A673 (cell line): ENCODE measurements at regions not wholly inside any gene's neighbourhood (a gene's known extent, or its start where the extent isn't known, plus 50 kb on each side); places are given as distances from the start of the nearest gene placed in this dataset.

Source experiments
- BruUV-seq: library from RNA; stranded (reverse); fragments of 400-500 nt; replicated peaks from 2 replicates; lab custom pipeline; 2021; lab: Mats Ljungman, UMichigan
- CTCF ChIA-PET: fragments of 300-600 bp; sonication (Branson Sonifier 250); formaldehyde crosslinking; loops from one replicate; lab custom pipeline; 2022; ENCODE audit warnings: antibody characterized with exemption; lab: Charles Lee
- POLR2A ChIA-PET: fragments of 300-600 bp; sonication (Branson Sonifier 250); formaldehyde crosslinking; loops from one replicate; lab custom pipeline; 2022; ENCODE audit warnings: antibody characterized with exemption; ENCODE audit not compliant: low non-redundant PET; lab: Charles Lee
- DNase-seq: peaks from one replicate; pipeline ENCODE4 v3.0.0-alpha.2; 2015; ENCODE audit warnings: low spot score
- H3K27ac ChIP-seq: fragments of 200-600 bp; sonication (generic); 2 replicates; pipeline ENCODE4 v1.5.1; 2016; ENCODE audit warnings: mixed run types, low read depth, mild to moderate bottlenecking, mixed read lengths, antibody characterized with exemption, low read length; ENCODE audit not compliant: poor library complexity, severe bottlenecking
- H3K27me3 ChIP-seq: fragments of 200-600 bp; sonication (generic); replicated peaks from 2 replicates; pipeline ENCODE4 v1.6.1; 2017; ENCODE audit warnings: mixed run types, low read depth, mild to moderate bottlenecking, mixed read lengths, antibody characterized with exemption, low read length; ENCODE audit not compliant: insufficient read depth, poor library complexity
- H3K36me3 ChIP-seq: fragments of 200-600 bp; sonication (generic); 2 replicates; pipeline ENCODE4 v1.6.1; 2016; ENCODE audit warnings: mixed run types, mild to moderate bottlenecking, mixed read lengths, antibody characterized with exemption, low read length; ENCODE audit not compliant: insufficient read depth, poor library complexity, severe bottlenecking
- H3K4me1 ChIP-seq: fragments of 200-600 bp; sonication (generic); 2 replicates; pipeline ENCODE4 v1.6.1; 2017; ENCODE audit warnings: mixed run types, mild to moderate bottlenecking, mixed read lengths, antibody characterized with exemption, low read length; ENCODE audit not compliant: insufficient read depth, poor library complexity, severe bottlenecking
- H3K4me3 ChIP-seq: fragments of 200-600 bp; sonication (generic); 2 replicates; pipeline ENCODE4 v1.5.1; 2016; ENCODE audit warnings: low read depth, mixed run types, mild to moderate bottlenecking, mixed read lengths, low read length; ENCODE audit not compliant: poor library complexity, severe bottlenecking
- H3K9me3 ChIP-seq: fragments of 200-600 bp; sonication (generic); 2 replicates; pipeline ENCODE4 v1.6.1; 2016; ENCODE audit warnings: mixed run types, low read depth, mild to moderate bottlenecking, mixed read lengths, antibody characterized with exemption, low read length; ENCODE audit not compliant: poor library complexity, severe bottlenecking
- EZH2 ChIP-seq: fragments of 200-600 bp; sonication (generic); IDR thresholded peaks from 2 replicates; pipeline ENCODE4 v1.6.1; 2017; ENCODE audit warnings: borderline replicate concordance, low read depth, mild to moderate bottlenecking, mixed read lengths, antibody characterized with exemption, low read length; ENCODE audit not compliant: poor library complexity, severe bottlenecking
- intact Hi-C: fragments of 100-400 bp; cut with micrococcal nuclease; formaldehyde crosslinking; loops from one replicate; pipeline ENCODE4 v1.10.0; 2022; ENCODE audit not compliant: unreplicated experiment
- TF ChIP-seq, protein P1 (sequence below): fragments of 300-800, 200-600 bp; sonication (generic); conservative IDR thresholded peaks from 2 replicates; pipeline ENCODE4 v1.5.1; 2017; ENCODE audit warnings: low read depth, mild to moderate bottlenecking, antibody characterized with exemption, low read length, moderate library complexity, mixed read lengths

DNA sequence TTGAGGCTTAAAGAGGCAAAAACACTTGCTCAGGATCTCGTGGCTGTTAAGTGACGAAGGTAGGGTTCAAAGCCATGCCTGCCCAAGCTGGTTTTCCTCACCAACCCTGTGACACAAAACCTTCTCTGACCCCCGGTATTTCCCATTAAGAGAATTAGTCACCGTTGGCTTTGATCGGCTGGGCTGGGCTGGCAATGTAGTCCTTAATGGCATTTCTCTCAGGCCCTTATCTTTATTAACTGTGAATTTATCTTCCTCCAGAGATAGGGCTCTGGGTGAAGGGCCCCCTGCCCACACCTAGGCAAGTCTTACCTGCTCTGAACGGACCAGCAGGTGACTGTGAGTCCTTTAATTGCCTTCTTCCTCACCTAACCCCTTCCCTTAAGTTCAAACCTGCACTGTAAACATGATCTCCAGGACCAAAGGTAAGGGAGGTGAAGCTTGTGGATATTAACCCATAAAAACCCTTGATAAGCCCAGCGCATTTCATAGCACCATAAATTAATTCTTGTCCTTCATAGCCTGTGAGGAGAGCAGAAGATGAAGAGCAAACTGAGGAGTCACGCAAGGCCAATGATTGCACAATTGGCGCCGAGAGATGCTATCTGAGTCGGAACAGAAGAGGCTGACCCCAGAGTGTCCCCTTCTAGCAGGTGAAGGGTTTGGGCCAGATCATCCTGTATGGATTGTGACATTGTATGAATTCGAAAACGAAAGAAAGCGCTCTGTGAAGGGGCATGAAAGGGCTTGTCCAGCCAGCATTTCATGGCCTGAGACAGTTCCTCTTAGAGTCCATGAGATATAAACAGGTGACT, 790.8 kb upstream of the TBX3 start:
- ChIA-PET CTCF (no interaction called here), POLR2A (no interaction called here)
- no peaks in the 10 kb centered on the region for H3K27me3 ChIP-seq
- BruUV-seq: no TSS peak
- no peaks in the 10 kb centered on the region for H3K9me3 ChIP-seq
- no peak overlapping the region for H3K4me3 ChIP-seq
- H3K4me1 ChIP-seq: no peaks in the 10 kb centered on the region
- H3K27ac ChIP-seq: no peak overlapping the region
- DNase-seq: no peak
- H3K36me3 ChIP-seq: no peaks in the 10 kb centered on the region
- intact Hi-C loops: no loop called here
- TF ChIP-seq, protein P1, sequence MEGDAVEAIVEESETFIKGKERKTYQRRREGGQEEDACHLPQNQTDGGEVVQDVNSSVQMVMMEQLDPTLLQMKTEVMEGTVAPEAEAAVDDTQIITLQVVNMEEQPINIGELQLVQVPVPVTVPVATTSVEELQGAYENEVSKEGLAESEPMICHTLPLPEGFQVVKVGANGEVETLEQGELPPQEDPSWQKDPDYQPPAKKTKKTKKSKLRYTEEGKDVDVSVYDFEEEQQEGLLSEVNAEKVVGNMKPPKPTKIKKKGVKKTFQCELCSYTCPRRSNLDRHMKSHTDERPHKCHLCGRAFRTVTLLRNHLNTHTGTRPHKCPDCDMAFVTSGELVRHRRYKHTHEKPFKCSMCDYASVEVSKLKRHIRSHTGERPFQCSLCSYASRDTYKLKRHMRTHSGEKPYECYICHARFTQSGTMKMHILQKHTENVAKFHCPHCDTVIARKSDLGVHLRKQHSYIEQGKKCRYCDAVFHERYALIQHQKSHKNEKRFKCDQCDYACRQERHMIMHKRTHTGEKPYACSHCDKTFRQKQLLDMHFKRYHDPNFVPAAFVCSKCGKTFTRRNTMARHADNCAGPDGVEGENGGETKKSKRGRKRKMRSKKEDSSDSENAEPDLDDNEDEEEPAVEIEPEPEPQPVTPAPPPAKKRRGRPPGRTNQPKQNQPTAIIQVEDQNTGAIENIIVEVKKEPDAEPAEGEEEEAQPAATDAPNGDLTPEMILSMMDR: no peak
- TF ChIP-seq EZH2: no peak

DNA sequence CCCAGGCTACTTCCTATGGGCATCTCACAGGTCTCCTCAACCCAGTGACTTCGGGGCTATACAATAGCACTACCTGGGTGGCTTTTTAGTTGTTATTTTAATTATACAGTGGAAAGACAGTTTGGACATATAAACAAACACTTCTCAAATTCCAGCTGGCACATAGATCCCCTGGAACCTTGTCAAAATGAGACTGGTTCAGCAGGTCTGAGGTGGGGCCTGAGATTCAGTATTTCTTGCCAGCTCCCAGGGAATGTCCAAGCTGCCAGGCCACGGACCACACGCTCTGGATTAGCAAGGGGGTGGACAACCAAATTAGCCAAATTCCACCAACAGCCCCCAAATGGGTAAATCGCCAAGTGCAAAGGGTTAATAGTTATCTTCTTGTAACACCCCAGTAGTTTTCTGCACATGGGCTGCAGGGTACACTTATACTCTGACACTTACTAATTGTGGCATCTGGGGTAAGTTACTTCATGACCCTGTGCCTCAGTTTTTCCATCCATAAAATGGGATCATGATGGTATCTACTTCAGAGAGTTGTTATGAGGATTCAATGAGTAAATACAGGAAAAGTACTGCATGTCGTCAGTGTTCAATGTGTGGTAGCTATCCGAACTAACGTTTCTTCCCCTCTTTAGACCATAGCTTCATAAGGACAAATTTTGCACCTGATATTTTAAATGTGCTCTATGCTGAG, 789.4 kb upstream of the TBX3 start:
- CTCF ChIA-PET: no interaction called here
- POLR2A ChIA-PET: no interaction called here
- no peaks in the 10 kb centered on the region for H3K4me1 ChIP-seq
- no peak overlapping the region for H3K27ac ChIP-seq
- H3K9me3 ChIP-seq: no peaks in the 10 kb centered on the region
- no peak for DNase-seq
- no peaks in the 10 kb centered on the region for H3K36me3 ChIP-seq
- TF ChIP-seq, protein P1: no peak
- no peak for TF ChIP-seq EZH2
- intact Hi-C loops: no loop called here
- H3K27me3 ChIP-seq: no peaks in the 10 kb centered on the region
- H3K4me3 ChIP-seq: no peak overlapping the region
- BruUV-seq: no TSS peak

DNA sequence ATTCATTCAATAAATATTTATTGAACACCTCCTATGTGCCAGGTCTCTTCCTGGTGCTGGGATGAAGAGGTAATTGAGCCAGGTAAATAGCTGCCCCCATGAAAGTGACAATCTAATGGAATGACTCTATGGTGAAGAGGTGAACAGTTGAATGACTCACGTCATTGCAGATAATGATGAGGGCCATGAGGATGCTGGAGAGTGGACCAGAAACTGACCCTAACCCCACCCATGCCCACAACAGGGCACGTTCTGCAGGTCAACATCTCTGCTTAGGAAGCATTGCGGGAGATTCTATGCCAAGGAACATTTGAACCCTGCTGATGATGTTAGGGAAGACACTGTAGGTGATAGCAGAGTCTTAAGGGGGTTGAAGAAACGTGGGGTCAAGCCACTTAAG, 788.9 kb upstream of the TBX3 start:
- H3K36me3 ChIP-seq: no peaks in the 10 kb centered on the region
- no peak overlapping the region for H3K4me3 ChIP-seq
- CTCF ChIA-PET: no interaction called here
- POLR2A ChIA-PET: no interaction called here
- intact Hi-C loops: no loop called here
- H3K9me3 ChIP-seq: no peaks in the 10 kb centered on the region
- TF ChIP-seq EZH2: no peak
- TF ChIP-seq, protein P1: no peak
- H3K27me3 ChIP-seq: no peaks in the 10 kb centered on the region
- no peak for DNase-seq
- no peak overlapping the region for H3K27ac ChIP-seq
- no TSS peak for BruUV-seq
- H3K4me1 ChIP-seq: no peaks in the 10 kb centered on the region
